ENCODE measurements at regions not wholly inside any gene's neighbourhood (a gene's known extent, or its start where the extent isn't known, plus 50 kb on each side); places are given as distances from the start of the nearest gene placed in this dataset.

DNA sequence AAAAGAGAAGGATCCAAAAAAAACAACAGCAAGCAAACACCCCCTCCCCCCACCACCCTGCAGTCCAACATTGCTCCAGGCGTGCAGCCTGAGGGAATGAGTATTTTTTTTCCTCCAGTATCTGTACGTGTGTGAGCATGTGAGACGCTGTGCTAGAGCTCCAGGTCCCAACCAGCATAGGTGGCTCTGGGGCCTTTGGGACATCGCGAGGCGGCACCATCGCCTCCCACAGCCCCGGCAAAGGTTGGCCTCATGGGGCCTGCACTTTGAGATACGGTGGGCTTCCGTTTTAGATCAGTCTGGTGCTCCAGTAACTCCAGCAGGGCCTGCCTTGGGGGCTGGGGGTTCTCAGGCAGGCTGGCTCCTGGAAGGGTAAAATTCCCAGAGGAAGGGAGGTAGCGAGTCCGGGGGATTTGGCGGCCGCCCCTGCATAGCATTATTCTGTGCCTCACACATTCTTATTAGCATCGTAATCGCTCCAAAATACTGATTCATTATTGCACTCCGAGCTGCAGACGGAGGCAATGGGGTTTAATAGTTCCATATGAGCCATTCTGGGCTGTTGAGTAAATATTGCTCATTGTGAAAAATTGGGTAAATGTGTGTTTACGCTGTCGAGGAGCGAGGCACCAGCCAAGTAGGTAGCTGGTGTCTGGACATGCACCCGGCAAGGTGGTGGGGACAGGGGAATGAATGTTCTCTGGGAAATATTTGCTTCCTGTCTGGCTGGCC is 143.1 kb upstream of the MYL2 start:
- no peaks in the 10 kb centered on the region for H3K9me3 Mint-ChIP-seq
- peak overlapping the region in 2 of 3 experiments; percentile 9 to 35 for H3K27ac Mint-ChIP-seq
- no peaks in the 10 kb centered on the region for H3K36me3 Mint-ChIP-seq (ENCODE audit: low read depth)
- H3K4me3 Mint-ChIP-seq = no peak overlapping the region
- no peak for TF ChIP-seq CTCF (IDR thresholded peaks at IDR 0.05; ENCODE audit: unreplicated experiment in 3 of 3)
- peaks cover 26% of the 10 kb centered on the region for H3K4me1 Mint-ChIP-seq
- H3K27me3 Mint-ChIP-seq (ENCODE audit: low read depth) = peaks cover 23% of the 10 kb centered on the region

DNA sequence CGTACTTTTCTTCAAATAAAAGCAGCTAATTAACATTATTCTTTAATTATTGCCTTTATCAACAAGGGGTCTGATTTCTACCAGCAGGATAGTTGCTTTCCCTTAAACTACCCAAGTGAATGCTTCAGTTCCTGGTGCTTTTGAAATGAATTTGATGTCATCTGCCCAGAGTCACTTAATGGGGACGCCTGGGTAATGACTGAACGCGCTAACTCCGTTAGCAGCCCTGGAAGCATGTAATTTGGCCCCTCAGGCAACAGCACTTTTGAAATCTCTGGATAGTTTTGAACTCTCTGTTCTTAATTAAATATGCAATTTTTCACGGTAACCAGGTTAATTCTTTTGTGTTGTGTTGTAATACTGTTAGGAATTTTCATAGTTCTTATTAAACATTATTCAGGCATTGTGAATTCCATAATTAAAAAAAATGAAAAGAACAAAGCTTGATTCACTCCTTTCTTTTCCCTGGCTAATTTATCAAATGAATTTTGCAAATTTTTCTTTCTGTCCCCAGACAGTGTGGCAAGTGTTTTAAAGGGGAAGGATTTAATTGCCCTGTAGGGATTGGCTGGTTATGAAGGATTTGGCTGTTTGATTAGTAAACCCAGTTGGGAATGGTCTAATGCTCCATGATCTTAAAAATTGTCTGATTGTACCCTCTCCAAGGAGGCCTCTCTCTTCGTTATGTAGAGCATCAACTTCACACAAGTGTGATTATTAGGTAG is 137.5 kb upstream of the MYL2 start:
- peak overlapping the region; percentile 39 to 53 (median 51) for H3K27ac Mint-ChIP-seq
- no peaks in the 10 kb centered on the region for H3K9me3 Mint-ChIP-seq
- no peak for TF ChIP-seq CTCF (IDR thresholded peaks at IDR 0.05; ENCODE audit: unreplicated experiment in 3 of 3)
- no peaks in the 10 kb centered on the region for H3K36me3 Mint-ChIP-seq (ENCODE audit: low read depth)
- no peak overlapping the region for H3K4me3 Mint-ChIP-seq
- H3K4me1 Mint-ChIP-seq = peaks cover 33% of the 10 kb centered on the region
- peaks cover 13% of the 10 kb centered on the region for H3K27me3 Mint-ChIP-seq (ENCODE audit: low read depth)

GRCh38 chr12:111056618-111057521 is 136.5 kb upstream of the MYL2 start:
- TF ChIP-seq CTCF (IDR thresholded peaks at IDR 0.05; ENCODE audit: unreplicated experiment in 3 of 3) = no peak
- Mint-ChIP-seq H3K27me3 (ENCODE audit: low read depth) (peaks cover 13% of the 10 kb centered on the region), H3K4me1 (peaks cover 23% of the 10 kb centered on the region), H3K27ac (peak overlapping the region; percentile 39 to 53 (median 51)), H3K36me3 (ENCODE audit: low read depth) (no peaks in the 10 kb centered on the region), H3K4me3 (peak overlapping the region in 1 of 3 experiments; percentile 36), H3K9me3 (no peaks in the 10 kb centered on the region)

- no peak overlapping the region for H3K4me3 Mint-ChIP-seq
- TF ChIP-seq CTCF (IDR thresholded peaks at IDR 0.05; ENCODE audit: unreplicated experiment in 3 of 3) = no peak
- peaks cover 13% of the 10 kb centered on the region for H3K27me3 Mint-ChIP-seq (ENCODE audit: low read depth)
- no peaks in the 10 kb centered on the region for H3K36me3 Mint-ChIP-seq (ENCODE audit: low read depth)
- peaks cover 23% of the 10 kb centered on the region for H3K4me1 Mint-ChIP-seq
- no peak overlapping the region for H3K27ac Mint-ChIP-seq
- no peaks in the 10 kb centered on the region for H3K9me3 Mint-ChIP-seq
These were observed 135.0 kb upstream of the MYL2 start for GRCh38 chr12:111055181-111055880.

DNA sequence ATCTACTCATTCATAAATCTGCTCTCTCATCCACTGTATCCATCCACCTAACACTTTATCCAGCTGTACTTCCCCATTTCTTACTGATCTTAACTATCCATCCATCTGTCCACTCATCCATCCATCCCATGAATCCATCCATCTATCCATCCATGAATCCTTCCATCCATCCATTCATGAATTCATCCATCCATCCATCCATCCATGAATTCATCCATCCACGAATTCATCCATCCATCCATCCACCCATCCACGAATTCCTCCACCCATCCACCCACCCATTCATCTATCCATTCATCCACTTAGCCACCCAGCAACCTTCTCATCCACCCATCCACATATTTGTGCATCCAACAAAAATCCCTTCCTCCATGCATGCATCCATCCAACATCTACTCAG is 128.6 kb upstream of the MYL2 start:
- Mint-ChIP-seq H3K4me1 (no peaks in the 10 kb centered on the region), H3K27ac (no peak overlapping the region), H3K36me3 (ENCODE audit: low read depth) (no peaks in the 10 kb centered on the region), H3K9me3 (no peaks in the 10 kb centered on the region), H3K4me3 (no peak overlapping the region), H3K27me3 (ENCODE audit: low read depth) (peaks cover 8% of the 10 kb centered on the region)
- no peak for TF ChIP-seq CTCF (IDR thresholded peaks at IDR 0.05; ENCODE audit: unreplicated experiment in 3 of 3)

Measured in nephron (organoid).